Ascending aorta (tissue), 2 donors: ENCODE measurements at regions not wholly inside any gene's neighbourhood (a gene's known extent, or its start where the extent isn't known, plus 50 kb on each side); places are given as distances from the start of the nearest gene placed in this dataset.

Experiments used
- DNase-seq, 2 donors: peaks; one replicate each; pipeline ENCODE4 v3.0.0-alpha.2; 2019; ENCODE audit warnings: low spot score in 2 of 2
- H3K27ac ChIP-seq, 2 donors: fragments of 200-600 bp; sonication (generic); one replicate each; pipeline ENCODE4 v1.5.1; 2016 to 2017; ENCODE audit warnings: mild to moderate bottlenecking in 1 of 2
- H3K27me3 ChIP-seq: fragments of 200-600 bp; sonication (generic); one replicate; pipeline ENCODE4 v1.5.1; 2017
- H3K36me3 ChIP-seq, 2 donors: fragments of 200-600 bp; sonication (generic); one replicate each; pipeline ENCODE4 v1.5.1; 2016
- H3K4me1 ChIP-seq, 2 donors: fragments of 200-600 bp; sonication (generic); one replicate each; pipeline ENCODE4 v1.5.1; 2016 to 2017; ENCODE audit warnings: mild to moderate bottlenecking in 1 of 2
- H3K4me3 ChIP-seq, 2 donors: fragments of 200-600 bp; sonication (generic); one replicate each; pipeline ENCODE4 v1.5.1; 2016 to 2017; ENCODE audit warnings: mild to moderate bottlenecking in 1 of 2
- H3K9me3 ChIP-seq, 2 donors: fragments of 200-600 bp; sonication (generic); one replicate each; pipeline ENCODE4 v1.5.1; 2016
- intact Hi-C: fragments of 100-400 bp; cut with DNase I; formaldehyde crosslinking; loops from one replicate; pipeline ENCODE4 v1.15.1; 2023
- TF ChIP-seq, protein P1 (sequence below), 3 experiments: fragments of 200-600 bp in 2 of 3; fragments of 450-650 bp in 1 of 3; sonication (generic) in 2 of 3; IDR thresholded peaks; one replicate each; pipeline ENCODE4 v1.5.1; 2016 to 2019; ENCODE audit warnings: antibody characterized with exemption in 3 of 3, mild to moderate bottlenecking in 1 of 3, moderate library complexity in 1 of 3

DNA sequence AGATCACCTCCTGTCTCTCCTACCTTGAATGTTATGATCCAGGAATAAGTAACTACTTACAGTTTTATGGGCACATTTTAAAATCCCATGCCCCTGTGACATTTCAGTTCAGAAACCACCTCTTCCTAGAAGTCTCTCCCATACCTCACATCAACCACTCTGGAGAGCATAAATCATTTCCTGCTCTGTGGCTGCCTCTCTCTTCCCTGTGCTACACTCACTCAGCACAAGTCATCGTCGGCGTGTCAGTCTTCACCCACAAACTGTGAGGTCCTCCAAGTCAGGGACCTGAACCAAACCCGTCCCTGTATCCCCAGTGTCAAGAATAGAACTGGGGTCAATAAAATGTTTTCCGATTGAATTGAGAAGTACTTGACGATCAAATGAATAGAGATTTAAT, 863.3 kb downstream of the BCL11B start:
- DNase-seq: no peak
- Histone ChIP-seq H3K9me3 (no peaks in the 10 kb centered on the region), H3K4me3 (no peak overlapping the region), H3K27me3 (no peaks in the 10 kb centered on the region), H3K4me1 (no peaks in the 10 kb centered on the region), H3K27ac (no peak overlapping the region), H3K36me3 (no peaks in the 10 kb centered on the region)
- TF ChIP-seq, protein P1, sequence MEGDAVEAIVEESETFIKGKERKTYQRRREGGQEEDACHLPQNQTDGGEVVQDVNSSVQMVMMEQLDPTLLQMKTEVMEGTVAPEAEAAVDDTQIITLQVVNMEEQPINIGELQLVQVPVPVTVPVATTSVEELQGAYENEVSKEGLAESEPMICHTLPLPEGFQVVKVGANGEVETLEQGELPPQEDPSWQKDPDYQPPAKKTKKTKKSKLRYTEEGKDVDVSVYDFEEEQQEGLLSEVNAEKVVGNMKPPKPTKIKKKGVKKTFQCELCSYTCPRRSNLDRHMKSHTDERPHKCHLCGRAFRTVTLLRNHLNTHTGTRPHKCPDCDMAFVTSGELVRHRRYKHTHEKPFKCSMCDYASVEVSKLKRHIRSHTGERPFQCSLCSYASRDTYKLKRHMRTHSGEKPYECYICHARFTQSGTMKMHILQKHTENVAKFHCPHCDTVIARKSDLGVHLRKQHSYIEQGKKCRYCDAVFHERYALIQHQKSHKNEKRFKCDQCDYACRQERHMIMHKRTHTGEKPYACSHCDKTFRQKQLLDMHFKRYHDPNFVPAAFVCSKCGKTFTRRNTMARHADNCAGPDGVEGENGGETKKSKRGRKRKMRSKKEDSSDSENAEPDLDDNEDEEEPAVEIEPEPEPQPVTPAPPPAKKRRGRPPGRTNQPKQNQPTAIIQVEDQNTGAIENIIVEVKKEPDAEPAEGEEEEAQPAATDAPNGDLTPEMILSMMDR (IDR thresholded peaks at IDR 0.05): no peak
- intact Hi-C loops: no loop called here

- Histone ChIP-seq H3K36me3 (no peaks in the 10 kb centered on the region), H3K27me3 (no peaks in the 10 kb centered on the region), H3K4me3 (no peak overlapping the region), H3K4me1 (no peaks in the 10 kb centered on the region), H3K27ac (no peak overlapping the region), H3K9me3 (no peaks in the 10 kb centered on the region)
- intact Hi-C loops: no loop called here
- TF ChIP-seq, protein P1 (IDR thresholded peaks at IDR 0.05): no peak
- DNase-seq: no peak
These were observed 860.8 kb downstream of the BCL11B start for GRCh38 chr14:98411154-98411553.

DNA sequence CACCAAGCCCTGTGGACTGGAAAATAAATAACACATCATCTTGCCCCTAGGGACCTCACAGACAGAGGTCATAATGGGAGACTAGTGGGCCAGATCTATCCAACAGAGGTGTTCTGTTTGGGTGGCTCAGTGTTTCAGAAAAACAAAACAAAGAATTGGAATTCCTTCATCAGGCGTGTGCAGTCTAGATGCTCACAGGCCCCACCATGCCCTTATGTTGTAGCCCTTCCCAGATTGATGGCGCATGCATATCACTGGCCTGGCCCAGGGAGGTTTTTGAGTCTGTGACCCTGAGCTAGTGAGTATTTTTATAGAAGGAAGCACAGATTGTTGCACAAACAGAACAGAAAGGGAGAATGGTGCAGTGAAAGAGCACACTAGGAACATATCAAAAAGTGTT, 859.6 kb downstream of the BCL11B start:
- TF ChIP-seq, protein P1 (IDR thresholded peaks at IDR 0.05): no peak
- Histone ChIP-seq H3K27ac (no peak overlapping the region), H3K36me3 (no peaks in the 10 kb centered on the region), H3K4me3 (no peak overlapping the region), H3K4me1 (no peaks in the 10 kb centered on the region), H3K9me3 (no peaks in the 10 kb centered on the region), H3K27me3 (no peaks in the 10 kb centered on the region)
- no peak for DNase-seq
- intact Hi-C loops: no loop called here

GRCh38 chr14:98415766-98416165, 856.2 kb downstream of the BCL11B start:
- no peaks in the 10 kb centered on the region for H3K4me1 ChIP-seq
- no peaks in the 10 kb centered on the region for H3K27me3 ChIP-seq
- no peak overlapping the region for H3K27ac ChIP-seq
- H3K36me3 ChIP-seq: no peaks in the 10 kb centered on the region
- no peak overlapping the region for H3K4me3 ChIP-seq
- TF ChIP-seq, protein P1 (IDR thresholded peaks at IDR 0.05): no peak
- DNase-seq: no peak
- intact Hi-C loops: no loop called here
- no peaks in the 10 kb centered on the region for H3K9me3 ChIP-seq

DNA sequence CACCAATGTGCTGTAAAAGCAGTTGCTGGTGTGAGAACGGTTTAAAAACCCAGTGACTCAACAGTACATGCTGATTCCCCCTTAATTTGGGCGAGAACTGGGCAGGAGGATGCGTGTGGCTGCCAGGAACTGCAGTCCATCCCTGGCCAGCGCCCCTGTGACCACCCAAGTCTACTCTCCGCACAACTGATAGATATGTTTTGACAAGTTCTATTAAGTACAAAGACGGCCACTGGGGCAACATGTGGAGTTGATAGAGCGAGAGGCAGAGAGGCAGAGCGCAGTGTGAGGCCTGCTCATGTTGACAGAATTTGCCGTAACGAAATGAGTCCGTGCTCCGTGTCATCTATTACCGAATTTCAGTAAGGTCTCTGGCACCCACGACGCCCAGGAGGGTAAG, 855.0 kb downstream of the BCL11B start:
- DNase-seq: no peak
- TF ChIP-seq, protein P1 (IDR thresholded peaks at IDR 0.05): no peak

GRCh38 chr14:98428483-98428994, 843.5 kb downstream of the BCL11B start:
- H3K4me1 ChIP-seq: no peaks in the 10 kb centered on the region
- H3K4me3 ChIP-seq: no peak overlapping the region
- H3K36me3 ChIP-seq: no peaks in the 10 kb centered on the region
- intact Hi-C loops: no loop called here
- TF ChIP-seq, protein P1 (IDR thresholded peaks at IDR 0.05): no peak
- H3K27me3 ChIP-seq: no peaks in the 10 kb centered on the region
- no peaks in the 10 kb centered on the region for H3K9me3 ChIP-seq
- DNase-seq: no peak
- no peak overlapping the region for H3K27ac ChIP-seq

More for the DNA sequence above, 855.0 kb downstream of the BCL11B start:
- Histone ChIP-seq H3K4me3 (no peak overlapping the region), H3K4me1 (no peaks in the 10 kb centered on the region), H3K27me3 (no peaks in the 10 kb centered on the region), H3K36me3 (no peaks in the 10 kb centered on the region), H3K9me3 (no peaks in the 10 kb centered on the region), H3K27ac (no peak overlapping the region)
- intact Hi-C loops: no loop called here
